ENCODE measurements at regions not wholly inside any gene's neighbourhood (a gene's known extent, or its start where the extent isn't known, plus 50 kb on each side); places are given as distances from the start of the nearest gene placed in this dataset.

DNA sequence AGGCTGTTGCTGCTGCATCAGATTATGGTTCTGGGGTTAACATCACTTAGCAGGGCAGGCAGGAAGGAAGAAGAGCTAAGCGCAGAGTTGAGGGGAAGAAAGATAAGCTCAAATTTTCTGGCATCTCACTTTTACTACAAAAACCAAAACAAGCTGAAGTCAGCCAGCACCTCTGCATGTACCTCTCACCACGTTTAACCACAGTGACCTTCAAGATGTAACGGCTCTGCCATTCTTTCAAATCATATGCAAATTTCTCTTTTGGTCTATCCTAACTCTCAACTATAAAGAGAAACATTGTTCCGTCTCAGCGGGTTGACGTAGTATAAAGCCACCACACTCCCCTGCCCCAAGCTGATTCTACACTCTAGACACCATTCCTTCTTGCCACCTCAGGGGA, 154.4 kb downstream of the OMA1 start:
- TF ChIP-seq REST (IDR thresholded peaks at IDR 0.05; ENCODE audit: low read depth) (no peak), SP1 (IDR thresholded peaks at IDR 0.05; ENCODE audit: low read depth) (no peak), POLR2AphosphoS5 (IDR thresholded peaks at IDR 0.05; ENCODE audit: low read depth, low read length) (no peak), ZNF274 (IDR thresholded peaks at IDR 0.05; ENCODE audit: low read depth, low read length) (no peak), FOSL1 (IDR thresholded peaks at IDR 0.05; ENCODE audit: low read depth) (no peak), SRF (IDR thresholded peaks at IDR 0.05; ENCODE audit: low read depth) (no peak), POLR2A (IDR thresholded peaks at IDR 0.05; ENCODE audit: borderline replicate concordance, extremely low read depth, insufficient read depth, insufficient read length) (no peak), EZH2 (IDR thresholded peaks at IDR 0.05) (no peak), SIN3A (IDR thresholded peaks at IDR 0.05; ENCODE audit: low read depth) (no peak)
- TF ChIP-seq, protein P1, sequence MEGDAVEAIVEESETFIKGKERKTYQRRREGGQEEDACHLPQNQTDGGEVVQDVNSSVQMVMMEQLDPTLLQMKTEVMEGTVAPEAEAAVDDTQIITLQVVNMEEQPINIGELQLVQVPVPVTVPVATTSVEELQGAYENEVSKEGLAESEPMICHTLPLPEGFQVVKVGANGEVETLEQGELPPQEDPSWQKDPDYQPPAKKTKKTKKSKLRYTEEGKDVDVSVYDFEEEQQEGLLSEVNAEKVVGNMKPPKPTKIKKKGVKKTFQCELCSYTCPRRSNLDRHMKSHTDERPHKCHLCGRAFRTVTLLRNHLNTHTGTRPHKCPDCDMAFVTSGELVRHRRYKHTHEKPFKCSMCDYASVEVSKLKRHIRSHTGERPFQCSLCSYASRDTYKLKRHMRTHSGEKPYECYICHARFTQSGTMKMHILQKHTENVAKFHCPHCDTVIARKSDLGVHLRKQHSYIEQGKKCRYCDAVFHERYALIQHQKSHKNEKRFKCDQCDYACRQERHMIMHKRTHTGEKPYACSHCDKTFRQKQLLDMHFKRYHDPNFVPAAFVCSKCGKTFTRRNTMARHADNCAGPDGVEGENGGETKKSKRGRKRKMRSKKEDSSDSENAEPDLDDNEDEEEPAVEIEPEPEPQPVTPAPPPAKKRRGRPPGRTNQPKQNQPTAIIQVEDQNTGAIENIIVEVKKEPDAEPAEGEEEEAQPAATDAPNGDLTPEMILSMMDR (IDR thresholded peaks at IDR 0.05 in 2 of 3, conservative IDR thresholded peaks at IDR 0.05 in 1 of 3; ENCODE audit: borderline replicate concordance in 1 of 3, insufficient read depth in 1 of 3, low read depth in 2 of 3, low read length in 2 of 3), result no peak
